ENCODE measurements at regions not wholly inside any gene's neighbourhood (a gene's known extent, or its start where the extent isn't known, plus 50 kb on each side); places are given as distances from the start of the nearest gene placed in this dataset.
A peak's percentile ranks its signal among the peaks of the same experiment; 100 is the strongest.
"Not testable (repeated sequence)": the region's sequence is repeated elsewhere in the genome, so short reads cannot be mapped to it uniquely, and the experiment has no call there.

DNA sequence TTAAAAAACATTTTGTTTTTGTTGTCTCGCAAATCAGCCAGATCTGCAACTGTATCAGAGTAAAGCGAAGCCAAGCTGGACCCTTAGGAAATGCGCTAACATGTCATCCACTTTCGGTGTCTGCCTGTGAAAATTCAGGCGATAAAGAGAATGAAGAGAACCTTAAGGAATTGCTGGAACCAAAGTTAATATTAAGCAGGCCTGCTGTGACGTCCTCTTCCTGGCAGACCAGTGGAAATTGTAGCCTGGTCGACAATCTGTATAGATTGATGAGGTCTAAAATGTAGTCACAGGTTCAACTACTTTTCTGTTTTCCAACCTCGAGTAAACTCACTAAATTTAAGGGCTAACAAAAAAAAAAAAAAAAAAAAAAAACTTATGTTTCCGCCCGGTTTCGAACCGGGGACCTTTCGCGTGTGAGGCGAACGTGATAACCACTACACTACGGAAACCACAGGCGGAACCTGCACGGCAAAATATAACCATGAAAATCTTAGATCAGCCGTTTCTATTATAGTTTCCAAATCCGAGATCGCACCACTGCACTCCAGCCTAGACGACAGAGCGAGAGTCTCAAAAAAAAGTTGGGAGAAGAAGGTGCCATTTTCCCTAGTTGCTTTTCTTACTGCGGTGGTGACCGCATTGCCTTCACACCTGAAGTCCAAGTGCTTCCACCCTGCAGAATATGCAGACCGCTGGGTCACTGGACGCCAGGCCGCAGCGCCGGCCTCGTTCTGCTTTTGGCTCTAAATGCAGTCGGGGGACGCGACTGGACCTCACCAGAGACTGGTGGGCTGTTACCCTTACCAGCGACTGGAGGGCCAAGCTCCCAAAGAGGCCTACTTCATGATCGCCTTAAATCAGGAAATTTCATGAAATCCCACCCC is 131.0 kb downstream of the PPIAL4A start:
- CTCF ChIA-PET; POLR2A ChIA-PET; DNase-seq (ENCODE audit: extremely low spot score): not testable (repeated sequence)
- peak; percentile 91 for TF ChIP-seq ZNF384 (IDR thresholded peaks at IDR 0.05)

DNA sequence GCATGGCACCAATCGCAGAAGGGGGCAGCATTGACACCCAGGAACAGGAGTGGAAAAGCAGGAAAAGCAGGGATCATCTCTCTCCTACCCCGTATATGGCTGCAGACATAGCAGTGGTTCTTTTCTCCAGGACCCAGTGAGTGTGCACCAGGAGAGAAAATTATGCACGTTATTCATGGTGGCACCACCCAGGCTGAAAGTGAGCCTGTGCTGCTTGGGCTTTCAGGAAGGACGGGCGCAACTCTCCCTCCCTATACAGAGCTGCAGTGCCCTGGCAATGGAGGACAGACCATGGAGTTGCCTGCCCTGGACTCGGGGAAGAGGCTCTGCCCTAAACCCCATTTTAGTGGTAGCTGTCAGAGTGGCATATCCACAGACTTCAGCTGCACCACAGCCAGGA is 132.1 kb downstream of the PPIAL4A start:
- DNase-seq (ENCODE audit: extremely low spot score); POLR2A ChIA-PET; CTCF ChIA-PET: not testable (repeated sequence)

DNA sequence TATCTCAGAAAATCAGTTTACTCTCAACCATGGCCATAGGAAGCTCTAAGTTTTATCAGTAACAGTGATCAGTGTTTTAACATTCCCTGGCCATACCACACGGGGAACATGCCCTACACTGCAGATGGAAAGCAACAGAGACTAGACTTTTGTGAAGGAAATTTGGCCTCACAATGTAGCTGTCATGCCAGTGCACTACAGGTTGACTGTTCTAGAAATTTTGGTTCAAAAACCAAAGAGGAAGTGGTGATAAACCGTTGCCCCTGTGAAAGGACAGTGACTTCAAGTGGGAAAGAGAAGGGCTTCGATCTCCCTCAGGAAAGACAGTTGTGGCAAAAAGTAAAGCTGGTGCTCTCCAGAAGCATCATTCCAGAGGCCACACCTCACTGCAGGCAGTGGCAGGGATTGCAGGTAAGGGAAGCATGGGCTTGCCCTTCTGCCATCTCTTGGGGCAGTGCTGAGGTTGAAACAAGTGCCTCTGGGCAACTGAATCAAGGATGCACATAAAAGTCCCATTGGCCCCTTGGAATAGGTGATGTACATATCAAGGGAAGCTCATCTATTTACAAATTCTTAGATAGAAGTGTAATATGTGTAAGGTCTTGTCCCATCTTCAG is 143.4 kb downstream of the PPIAL4A start:
- DNase-seq (ENCODE audit: extremely low spot score); CTCF ChIA-PET; POLR2A ChIA-PET: not testable (repeated sequence)

DNA sequence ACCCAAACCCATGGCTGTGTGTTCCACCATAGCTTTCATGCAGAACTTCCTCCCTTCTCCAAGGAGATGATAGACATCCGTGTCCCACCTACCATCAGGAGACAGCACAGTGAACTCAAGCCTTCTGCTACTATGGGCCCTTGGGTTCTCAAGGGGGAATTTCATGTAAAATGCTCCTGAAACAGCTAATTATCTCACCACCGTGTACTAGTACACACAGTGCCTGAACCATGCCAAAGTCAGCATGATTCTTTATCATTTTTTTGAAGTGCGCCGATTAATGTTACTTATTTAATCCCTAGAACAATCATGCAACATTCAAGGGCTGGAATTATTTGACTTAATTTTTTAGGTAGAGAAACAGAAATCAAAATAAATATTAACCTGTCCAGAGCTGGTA is 147.2 kb downstream of the PPIAL4A start:
- DNase-seq (ENCODE audit: extremely low spot score); POLR2A ChIA-PET: not testable (repeated sequence)

DNA sequence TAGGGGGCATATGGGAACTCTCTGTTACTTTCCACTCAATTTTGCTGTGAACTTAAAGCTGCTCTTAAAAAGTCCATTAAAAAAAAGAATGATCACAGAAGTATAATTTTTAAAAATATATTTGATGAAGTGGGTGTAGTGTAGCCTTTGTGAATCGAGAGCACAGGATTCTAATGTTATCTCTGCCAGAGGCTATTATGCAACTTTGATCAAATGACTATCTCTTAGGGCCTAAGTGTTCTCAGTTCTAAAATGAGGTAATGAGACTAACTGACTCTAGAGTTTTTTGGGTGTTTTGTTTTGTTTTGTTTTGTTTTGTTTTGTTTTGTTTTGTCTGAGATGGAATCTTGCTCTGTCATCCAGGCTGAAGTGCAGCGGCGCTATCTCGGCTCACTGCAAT is 143.2 kb downstream of the FAM72B start:
- CTCF ChIA-PET; POLR2A ChIA-PET; DNase-seq (ENCODE audit: extremely low spot score): not testable (repeated sequence)

More for the DNA sequence above, 147.2 kb downstream of the PPIAL4A start:
- CTCF ChIA-PET = not testable (repeated sequence)

DNA sequence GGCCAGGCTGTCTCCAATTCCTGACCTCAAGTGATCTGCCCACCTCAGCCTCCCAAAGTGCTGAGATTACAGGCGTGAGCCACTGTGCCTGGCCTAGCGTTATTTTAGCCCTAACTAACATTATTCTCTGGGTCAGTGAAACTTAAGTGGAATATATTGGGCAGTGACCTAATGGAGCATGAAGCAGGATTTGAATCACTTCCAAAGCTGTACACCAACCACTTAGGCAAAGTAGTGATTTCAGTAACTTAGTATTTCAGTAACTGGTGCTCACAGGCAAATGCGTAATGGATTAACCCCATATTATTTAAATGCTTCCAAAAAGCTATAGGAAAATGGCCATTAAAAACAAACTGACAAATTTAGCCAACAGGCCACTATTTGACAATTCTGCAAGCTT is 142.6 kb downstream of the FAM72B start:
- DNase-seq (ENCODE audit: extremely low spot score); POLR2A ChIA-PET; CTCF ChIA-PET: not testable (repeated sequence)

DNA sequence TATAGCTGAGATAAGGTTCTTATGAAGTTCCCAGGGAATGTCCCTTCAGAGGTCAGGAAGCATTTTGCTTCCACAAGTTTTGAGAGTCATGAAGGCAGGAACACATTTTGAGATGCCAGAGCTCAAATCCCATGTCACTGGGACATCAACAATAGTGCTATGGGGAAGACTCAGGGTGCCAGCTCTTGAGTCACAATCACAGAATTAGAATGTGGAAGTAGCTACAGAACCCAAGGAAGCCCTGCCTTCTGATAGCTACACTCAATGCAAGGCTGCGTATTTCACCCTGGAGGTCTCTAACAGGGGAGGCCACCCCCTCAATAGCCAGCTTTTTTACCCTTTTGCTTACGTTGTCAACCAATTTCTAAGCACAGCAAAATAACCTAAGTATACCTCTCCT is 141.3 kb downstream of the FAM72B start:
- DNase-seq (ENCODE audit: extremely low spot score); POLR2A ChIA-PET: not testable (repeated sequence)

DNA sequence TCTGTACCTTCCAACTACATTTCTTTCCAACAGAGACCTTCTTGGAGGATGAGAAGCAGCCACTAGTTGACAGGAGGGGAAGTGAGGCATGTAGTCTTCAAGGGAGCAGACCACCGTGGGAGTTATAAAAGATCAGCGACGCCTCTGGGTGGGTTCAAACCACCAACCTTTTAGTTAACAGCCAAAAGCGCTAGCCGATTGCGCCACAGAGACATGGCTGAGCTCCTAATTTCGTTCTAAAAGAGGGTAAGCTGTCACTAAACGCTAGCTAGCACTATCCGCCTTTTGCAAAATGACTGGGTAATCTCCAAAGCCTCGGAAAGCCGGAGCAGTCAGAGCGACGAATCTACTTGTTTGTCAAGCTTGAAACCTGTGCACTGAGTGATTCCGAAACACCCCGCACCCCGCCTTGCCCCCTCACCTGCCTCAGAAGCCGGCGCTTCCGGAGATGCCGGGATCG is 135.8 kb downstream of the FAM72B start:
- CTCF ChIA-PET; DNase-seq (ENCODE audit: extremely low spot score); POLR2A ChIA-PET: not testable (repeated sequence)

More for the DNA sequence above, 141.3 kb downstream of the FAM72B start:
- CTCF ChIA-PET = not testable (repeated sequence)

DNA sequence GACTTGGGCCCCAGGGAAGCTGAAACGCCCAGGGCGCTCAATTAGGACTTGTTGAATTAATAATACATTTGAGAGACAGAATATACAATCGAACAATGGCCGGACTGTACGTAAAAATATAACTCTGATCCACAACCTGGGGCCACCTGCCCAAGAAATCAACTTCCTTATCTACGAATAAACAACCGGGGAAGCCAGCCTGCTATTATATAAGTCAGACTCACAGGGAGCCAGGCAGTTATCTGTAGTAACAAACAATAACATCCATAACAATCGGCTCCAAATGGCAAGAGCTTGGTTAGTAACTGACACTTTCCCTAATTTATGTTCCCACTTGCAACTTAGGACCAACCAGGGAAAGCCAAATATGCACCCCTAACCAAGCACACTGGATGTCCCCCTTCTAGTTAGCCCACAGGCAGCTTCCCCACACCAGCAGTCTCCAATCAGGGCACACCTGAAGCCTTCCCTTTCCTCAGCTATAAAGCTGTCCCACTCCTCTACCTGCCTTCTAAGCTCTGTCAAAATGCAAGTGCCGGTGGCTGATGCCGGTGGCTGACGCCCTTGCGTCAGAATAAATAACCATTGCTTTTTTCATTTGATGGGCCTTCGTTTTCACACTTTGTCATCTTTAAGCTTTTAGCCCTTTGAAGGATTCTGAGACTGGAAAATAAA is 135.2 kb downstream of the FAM72B start:
- CTCF ChIA-PET; POLR2A ChIA-PET; DNase-seq (ENCODE audit: extremely low spot score): not testable (repeated sequence)

DNA sequence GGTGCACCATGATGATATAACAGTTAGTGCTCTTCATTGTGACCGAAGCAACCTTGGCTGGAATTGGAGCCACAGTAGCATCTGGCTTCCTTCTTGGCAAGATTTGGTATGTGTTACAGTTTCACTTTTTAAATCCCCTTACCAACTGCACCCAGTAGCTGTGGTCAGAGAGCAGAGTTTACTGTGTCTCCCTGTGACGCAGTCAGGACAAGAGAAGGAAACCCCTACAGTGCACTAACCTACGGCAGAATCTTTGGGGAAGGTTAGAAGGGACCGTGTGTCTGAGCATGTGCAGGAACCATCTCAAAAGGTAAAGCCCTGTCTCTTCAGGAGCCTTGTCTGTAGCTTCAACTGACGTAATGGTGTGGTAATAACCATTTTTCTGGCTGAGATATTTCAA is 134.0 kb downstream of the FAM72B start:
- POLR2A ChIA-PET; CTCF ChIA-PET; DNase-seq (ENCODE audit: extremely low spot score): not testable (repeated sequence)

DNA sequence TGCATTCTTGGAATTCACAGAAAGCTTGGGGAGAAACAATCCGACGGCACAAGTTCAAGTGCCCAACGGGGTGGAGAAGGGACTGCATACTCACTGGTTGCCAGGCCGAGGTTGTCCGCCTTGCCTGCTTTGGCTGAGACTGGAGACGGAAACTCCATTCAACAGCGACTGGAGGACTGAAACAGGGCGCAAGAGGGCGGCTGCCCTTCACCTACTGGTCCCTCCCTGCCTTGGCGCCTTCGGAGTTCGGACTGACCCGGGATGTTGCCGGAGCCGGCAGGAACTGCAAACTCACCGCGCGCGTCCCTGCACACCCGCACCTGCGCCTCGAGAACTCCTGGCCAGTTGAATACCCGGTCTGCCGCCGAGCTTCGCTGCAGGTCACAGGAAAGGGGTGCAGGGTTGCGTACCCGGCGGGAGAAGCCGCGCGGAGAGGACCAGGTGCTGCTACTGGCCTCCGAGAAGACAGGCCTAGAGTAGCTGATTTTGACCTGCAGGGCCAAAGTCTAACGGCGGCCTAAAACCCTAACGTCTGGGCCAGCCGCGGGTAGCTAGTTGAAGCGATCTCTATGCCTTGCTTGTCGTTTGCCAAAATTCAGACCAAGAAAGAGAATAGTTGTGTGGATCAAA is 132.9 kb downstream of the FAM72B start:
- CTCF ChIA-PET; DNase-seq (ENCODE audit: extremely low spot score); POLR2A ChIA-PET: not testable (repeated sequence)

DNA sequence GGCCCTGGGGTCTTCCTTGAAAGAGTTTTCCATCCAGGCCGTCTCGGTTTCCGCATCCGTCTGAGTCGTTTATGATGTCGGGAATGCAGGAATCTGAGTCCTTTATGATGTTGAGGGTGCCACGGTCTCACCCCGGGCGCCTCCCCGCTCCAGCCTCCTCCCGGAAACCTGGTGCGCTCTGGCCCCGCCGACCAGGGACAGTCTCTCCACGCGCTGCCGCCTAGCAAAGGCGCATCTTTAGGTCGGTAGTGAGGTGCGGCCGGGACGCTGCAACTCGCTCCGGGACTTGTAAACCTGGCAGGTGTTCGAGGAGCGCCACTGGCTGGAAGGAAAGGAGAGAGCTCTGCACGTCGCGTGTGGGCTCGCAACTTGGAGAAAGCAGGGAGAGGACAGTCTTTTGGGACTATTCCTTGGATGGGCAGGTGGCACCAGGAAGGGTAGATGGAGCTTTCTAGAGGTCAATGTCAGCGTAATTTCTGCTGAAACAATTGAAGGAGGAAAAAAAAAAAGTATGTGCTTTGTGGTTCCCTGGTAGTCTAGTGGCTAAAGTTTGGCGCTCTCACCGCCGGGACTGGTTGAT is 132.0 kb downstream of the FAM72B start:
- DNase-seq (ENCODE audit: extremely low spot score); CTCF ChIA-PET; POLR2A ChIA-PET: not testable (repeated sequence)

DNA sequence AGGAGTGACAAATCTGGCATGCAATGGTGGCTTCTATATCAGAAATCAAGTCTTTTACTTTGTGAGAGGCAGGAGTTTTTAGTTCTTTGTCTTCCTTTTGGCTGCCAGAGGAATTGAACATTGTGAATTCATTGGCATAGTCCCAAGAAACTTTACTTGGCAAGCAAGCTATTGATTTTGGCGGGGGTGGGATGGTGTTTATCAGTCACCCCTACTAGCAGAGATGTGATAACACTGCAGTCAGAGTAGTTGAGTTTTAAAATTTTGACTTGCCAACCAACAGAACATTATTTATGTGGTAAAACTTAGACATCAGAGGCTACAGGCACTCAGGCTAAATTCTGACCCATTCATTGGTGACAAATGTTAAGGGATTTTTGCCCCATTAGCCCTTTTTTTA is 129.2 kb downstream of the FAM72B start:
- CTCF ChIA-PET; DNase-seq (ENCODE audit: extremely low spot score): not testable (repeated sequence)

DNA sequence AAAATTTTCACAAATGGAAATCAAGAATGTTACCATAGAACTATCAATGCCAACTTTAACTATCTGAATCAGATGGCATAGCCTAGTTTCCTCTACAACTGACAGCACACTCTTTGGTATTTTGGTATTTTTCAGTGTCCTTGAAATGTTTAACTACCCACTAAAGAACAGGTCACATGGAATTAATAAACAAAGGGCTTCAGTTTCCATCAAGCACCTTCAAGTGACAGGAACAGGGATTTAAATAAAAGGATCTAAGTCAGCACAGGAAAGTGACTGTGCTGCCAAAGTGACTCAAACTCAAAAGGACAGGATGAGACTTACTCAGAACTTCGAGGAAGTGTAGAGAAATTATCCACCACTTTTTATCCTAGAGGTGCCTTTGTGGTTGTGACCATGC is 117.2 kb downstream of the FAM72B start:
- DNase-seq (ENCODE audit: extremely low spot score); POLR2A ChIA-PET; CTCF ChIA-PET: not testable (repeated sequence)

More for the DNA sequence above, 129.2 kb downstream of the FAM72B start:
- POLR2A ChIA-PET = not testable (repeated sequence)

DNA sequence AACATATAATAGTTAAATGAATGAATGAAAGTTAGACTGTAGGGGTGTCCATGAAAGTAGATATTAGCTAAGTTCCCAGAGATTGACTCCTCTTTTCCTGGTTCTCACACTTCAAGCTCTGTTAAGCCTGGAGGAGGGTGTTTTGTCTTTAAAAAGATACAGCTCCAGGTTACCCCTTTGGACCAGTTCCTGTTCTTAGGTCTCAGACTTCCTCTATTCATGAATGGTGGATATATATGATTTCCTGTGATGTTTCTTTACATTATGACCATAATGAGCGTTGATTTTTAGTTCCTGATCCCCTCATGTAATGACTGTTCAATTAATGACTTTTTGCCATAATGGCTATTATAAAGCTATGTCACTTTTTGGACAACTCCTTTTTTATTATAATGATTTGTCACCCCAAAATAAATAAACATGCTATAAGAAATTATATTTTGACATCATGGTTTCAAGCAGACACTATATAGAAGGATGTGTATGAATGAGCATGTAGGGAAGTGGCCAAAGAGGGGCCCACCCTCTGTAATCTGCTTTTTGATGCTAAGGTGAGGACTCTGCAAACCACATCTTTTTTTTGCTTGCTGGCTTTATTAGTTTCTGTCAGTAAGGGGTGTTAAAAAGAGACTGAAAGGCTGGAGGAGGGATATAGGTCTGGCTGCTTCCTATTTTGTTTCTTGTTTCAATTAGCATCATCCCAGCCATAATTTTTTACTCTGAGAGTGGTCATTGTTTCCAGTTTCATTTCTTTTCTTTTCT is 115.2 kb downstream of the FAM72B start:
- DNase-seq (ENCODE audit: extremely low spot score); CTCF ChIA-PET; POLR2A ChIA-PET: not testable (repeated sequence)

DNA sequence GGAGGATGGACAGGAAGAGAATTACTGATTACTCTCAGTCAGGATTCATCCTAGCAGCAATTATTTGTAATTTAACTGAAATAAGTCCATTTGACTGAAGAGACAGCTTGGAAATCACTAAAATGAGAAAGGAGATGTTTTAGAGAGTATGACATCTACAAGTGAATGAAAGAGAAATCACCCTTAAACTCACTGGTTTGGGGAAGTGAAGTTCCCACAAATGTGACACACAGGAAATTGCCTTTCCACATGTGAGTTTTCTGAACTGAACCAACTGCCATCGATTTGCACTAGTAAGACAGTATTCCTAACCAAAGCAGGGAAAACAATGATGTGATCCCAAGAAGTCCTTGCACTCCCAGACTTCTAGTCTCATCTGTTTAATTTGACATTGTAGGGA is 110.3 kb downstream of the FAM72B start:
- DNase-seq (ENCODE audit: extremely low spot score); CTCF ChIA-PET; POLR2A ChIA-PET: not testable (repeated sequence)

DNA sequence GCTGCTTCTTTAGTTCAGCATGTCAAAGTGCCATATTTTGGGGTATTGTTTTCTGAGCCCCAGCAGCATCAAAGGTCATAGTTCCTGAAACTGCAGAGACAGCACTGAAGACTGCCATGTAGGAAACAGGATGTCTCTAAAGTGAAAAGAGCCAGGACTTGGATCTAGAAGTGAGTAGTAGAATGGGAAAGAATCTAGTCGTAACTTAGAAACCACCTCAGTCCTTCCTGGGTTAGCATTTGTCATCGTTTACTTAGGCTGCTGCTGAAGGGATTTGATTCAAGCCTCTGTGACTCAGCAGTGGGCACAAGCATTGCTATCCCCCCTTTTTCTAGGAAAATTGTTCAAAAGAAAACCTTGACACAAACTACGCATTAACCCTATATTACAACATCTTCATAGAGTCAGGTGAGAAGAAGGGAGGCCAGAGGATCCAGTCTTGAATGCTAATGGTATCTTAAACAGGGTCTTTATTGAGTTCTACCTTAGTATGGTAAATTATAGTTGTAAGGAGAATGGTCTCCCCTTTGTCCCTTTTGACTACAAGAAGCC is 108.8 kb downstream of the FAM72B start:
- POLR2A ChIA-PET; DNase-seq (ENCODE audit: extremely low spot score): not testable (repeated sequence)

More for the DNA sequence above, 108.8 kb downstream of the FAM72B start:
- CTCF ChIA-PET = not testable (repeated sequence)

Data from HEK293T (cell line).